ENCODE measurements at regions not wholly inside any gene's neighbourhood (a gene's known extent, or its start where the extent isn't known, plus 50 kb on each side); places are given as distances from the start of the nearest gene placed in this dataset.
"Not testable (repeated sequence)": the region's sequence is repeated elsewhere in the genome, so short reads cannot be mapped to it uniquely, and the experiment has no call there.

GRCh38 chr13:46498650-46499049 is 54.3 kb upstream of the LRCH1 start:
- no peak for DNase-seq

GRCh38 chr13:46496086-46496485 is 56.9 kb upstream of the LRCH1 start:
- DNase-seq = no peak

GRCh38 chr13:46495651-46496050 is 57.3 kb upstream of the LRCH1 start:
- DNase-seq = no peak

- DNase-seq = no peak
These were observed 57.9 kb upstream of the LRCH1 start for GRCh38 chr13:46495066-46495465.

GRCh38 chr13:46492946-46493345 is 60.0 kb upstream of the LRCH1 start:
- DNase-seq = peak; percentile 26

GRCh38 chr13:46491641-46492040 is 61.3 kb upstream of the LRCH1 start:
- DNase-seq = no peak

GRCh38 chr13:46490713-46491112 is 62.3 kb upstream of the LRCH1 start:
- not testable (repeated sequence) for DNase-seq

GRCh38 chr13:46490129-46490528 is 62.8 kb upstream of the LRCH1 start:
- DNase-seq = no peak

GRCh38 chr13:46489586-46490023 is 63.4 kb upstream of the LRCH1 start:
- no peak for DNase-seq

- no peak for DNase-seq
These were observed 65.2 kb upstream of the LRCH1 start for GRCh38 chr13:46487748-46488147.

GRCh38 chr13:46486270-46486669 is 66.7 kb upstream of the LRCH1 start:
- DNase-seq = no peak

GRCh38 chr13:46484561-46484960 is 68.4 kb upstream of the LRCH1 start:
- no peak for DNase-seq

GRCh38 chr13:46481166-46481565 is 71.8 kb upstream of the LRCH1 start:
- no peak for DNase-seq

- no peak for DNase-seq
These were observed 72.8 kb upstream of the LRCH1 start for GRCh38 chr13:46480131-46480530.

GRCh38 chr13:46479691-46480090 is 73.3 kb upstream of the LRCH1 start:
- no peak for DNase-seq

- no peak for DNase-seq
These were observed 73.7 kb upstream of the LRCH1 start for GRCh38 chr13:46479283-46479682.

GRCh38 chr13:46478651-46479050 is 74.3 kb upstream of the LRCH1 start:
- no peak for DNase-seq

- DNase-seq = no peak
These were observed 76.8 kb upstream of the LRCH1 start for GRCh38 chr13:46476174-46476573.

GRCh38 chr13:46475541-46475991 is 77.4 kb upstream of the LRCH1 start:
- DNase-seq = no peak

GRCh38 chr13:46473806-46474205 is 79.2 kb upstream of the LRCH1 start:
- no peak for DNase-seq

GRCh38 chr13:46472384-46472783 is 80.6 kb upstream of the LRCH1 start:
- no peak for DNase-seq

- not testable (repeated sequence) for DNase-seq
These were observed 82.6 kb upstream of the RUBCNL start for GRCh38 chr13:46469699-46470098.

- DNase-seq = no peak
These were observed 81.8 kb upstream of the RUBCNL start for GRCh38 chr13:46468570-46469463.

GRCh38 chr13:46467694-46468093 is 80.6 kb upstream of the RUBCNL start:
- DNase-seq = not testable (repeated sequence)

- not testable (repeated sequence) for DNase-seq
These were observed 79.0 kb upstream of the RUBCNL start for GRCh38 chr13:46466074-46466473.
